ENCODE measurements at regions not wholly inside any gene's neighbourhood (a gene's known extent, or its start where the extent isn't known, plus 50 kb on each side); places are given as distances from the start of the nearest gene placed in this dataset.
"Not testable (repeated sequence)": the region's sequence is repeated elsewhere in the genome, so short reads cannot be mapped to it uniquely, and the experiment has no call there.

DNA sequence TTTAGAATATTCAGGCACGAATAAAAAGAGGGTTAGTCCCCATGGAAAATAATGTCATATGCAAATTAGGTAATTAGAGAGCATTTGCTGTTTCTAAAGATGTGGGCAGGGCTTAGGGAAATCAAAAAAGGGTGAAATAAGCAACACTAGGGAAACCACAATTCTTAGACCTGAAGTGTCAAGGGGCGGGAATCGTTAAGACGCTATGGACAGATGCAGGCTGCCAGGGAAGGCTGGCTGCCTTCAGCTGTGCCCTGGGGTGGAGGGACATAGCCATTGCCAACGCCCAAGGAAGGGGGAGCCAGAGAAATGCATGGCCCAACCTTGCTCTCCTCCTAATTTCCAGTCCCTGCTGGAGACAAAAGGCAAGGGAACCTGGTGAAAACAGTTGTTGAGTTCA, 141.7 kb upstream of the PROK2 start:
- peaks cover 12% of the 10 kb centered on the region for H3K4me1 ChIP-seq (ENCODE audit: control insufficient read depth, insufficient read depth, low read length)
- H3K4me3 ChIP-seq (ENCODE audit: low read depth, low read length), result no peak overlapping the region
- H3K9ac ChIP-seq (ENCODE audit: low read depth, low read length), result no peak overlapping the region
- H3K9me3 ChIP-seq (ENCODE audit: control insufficient read depth, insufficient read depth, low read length), result no peaks in the 10 kb centered on the region
- H3K36me3 ChIP-seq (ENCODE audit: control insufficient read depth, insufficient read depth, low read length), result no peaks in the 10 kb centered on the region
- H3K27me3 ChIP-seq (ENCODE audit: control insufficient read depth, insufficient read depth, low read length), result no peaks in the 10 kb centered on the region

- H3K9ac ChIP-seq (ENCODE audit: low read depth, low read length), result no peak overlapping the region
- peaks cover 12% of the 10 kb centered on the region for H3K4me1 ChIP-seq (ENCODE audit: control insufficient read depth, insufficient read depth, low read length)
- H3K27me3 ChIP-seq (ENCODE audit: control insufficient read depth, insufficient read depth, low read length), result no peaks in the 10 kb centered on the region
- no peaks in the 10 kb centered on the region for H3K9me3 ChIP-seq (ENCODE audit: control insufficient read depth, insufficient read depth, low read length)
- H3K36me3 ChIP-seq (ENCODE audit: control insufficient read depth, insufficient read depth, low read length), result no peaks in the 10 kb centered on the region
- H3K4me3 ChIP-seq (ENCODE audit: low read depth, low read length), result no peak overlapping the region
Observed at GRCh38 chr3:71926262-71926600, 141.3 kb upstream of the PROK2 start.

DNA sequence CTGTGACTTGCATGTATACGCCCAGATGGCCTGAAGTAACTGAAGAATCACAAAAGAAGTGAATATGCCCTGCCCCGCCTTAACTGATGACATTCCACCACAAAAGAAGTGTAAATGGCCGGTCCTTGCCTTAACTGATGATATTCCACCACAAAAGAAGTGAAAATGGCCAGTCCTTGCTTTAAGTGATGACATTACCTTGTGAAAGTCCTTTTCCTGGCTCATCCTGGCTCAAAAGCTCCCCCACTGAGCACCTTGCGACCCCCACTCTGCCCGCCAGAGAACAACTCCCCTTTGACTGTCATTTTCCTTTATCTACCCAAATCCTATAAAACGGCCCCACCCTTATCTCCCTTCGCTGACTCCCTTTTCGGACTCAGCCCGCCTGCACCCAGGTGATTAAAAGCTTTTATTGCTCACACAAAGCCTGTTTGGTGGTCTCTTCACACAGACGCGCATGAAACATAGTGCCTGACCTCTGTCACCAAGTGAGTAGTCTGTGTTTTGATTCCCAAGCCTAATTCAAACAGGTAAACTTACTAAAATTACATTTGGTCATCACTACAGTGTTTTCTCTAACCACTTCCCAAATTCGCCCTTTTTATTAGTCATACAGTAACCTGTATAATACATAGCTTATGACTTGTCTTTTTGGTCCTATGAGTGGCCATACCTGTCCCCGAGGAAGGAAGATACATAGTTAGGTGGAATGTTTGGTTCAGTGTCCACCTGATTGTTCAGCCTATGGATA, 140.7 kb upstream of the PROK2 start:
- H3K9me3 ChIP-seq (ENCODE audit: control insufficient read depth, insufficient read depth, low read length); H3K27me3 ChIP-seq (ENCODE audit: control insufficient read depth, insufficient read depth, low read length); H3K36me3 ChIP-seq (ENCODE audit: control insufficient read depth, insufficient read depth, low read length); H3K4me3 ChIP-seq (ENCODE audit: low read depth, low read length); H3K9ac ChIP-seq (ENCODE audit: low read depth, low read length): not testable (repeated sequence)
- H3K4me1 ChIP-seq (ENCODE audit: control insufficient read depth, insufficient read depth, low read length), result peaks cover 12% of the 10 kb centered on the region

DNA sequence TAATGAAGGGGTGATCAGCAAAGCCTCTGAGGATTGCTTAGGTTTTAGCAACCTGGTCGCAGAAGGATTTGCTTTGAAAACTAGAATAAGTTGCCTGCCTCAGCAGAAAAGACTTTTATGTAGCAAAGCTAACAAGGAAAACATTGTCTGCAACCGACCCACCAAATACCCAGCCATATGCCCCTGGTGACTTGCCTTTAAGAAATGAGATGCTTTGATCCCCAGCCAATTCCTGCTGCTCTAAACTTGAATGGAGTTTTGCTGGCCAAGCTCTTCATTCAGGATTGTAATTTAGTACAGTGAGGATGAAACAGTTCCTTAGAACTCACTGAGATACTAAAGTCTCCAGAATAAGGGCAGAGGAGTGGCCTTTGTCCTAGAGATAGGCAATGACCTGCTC, 139.8 kb upstream of the PROK2 start:
- H3K9me3 ChIP-seq (ENCODE audit: control insufficient read depth, insufficient read depth, low read length), result no peaks in the 10 kb centered on the region
- H3K9ac ChIP-seq (ENCODE audit: low read depth, low read length), result no peak overlapping the region
- H3K36me3 ChIP-seq (ENCODE audit: control insufficient read depth, insufficient read depth, low read length), result no peaks in the 10 kb centered on the region
- H3K4me1 ChIP-seq (ENCODE audit: control insufficient read depth, insufficient read depth, low read length), result peaks cover 12% of the 10 kb centered on the region
- no peaks in the 10 kb centered on the region for H3K27me3 ChIP-seq (ENCODE audit: control insufficient read depth, insufficient read depth, low read length)
- H3K4me3 ChIP-seq (ENCODE audit: low read depth, low read length), result no peak overlapping the region

DNA sequence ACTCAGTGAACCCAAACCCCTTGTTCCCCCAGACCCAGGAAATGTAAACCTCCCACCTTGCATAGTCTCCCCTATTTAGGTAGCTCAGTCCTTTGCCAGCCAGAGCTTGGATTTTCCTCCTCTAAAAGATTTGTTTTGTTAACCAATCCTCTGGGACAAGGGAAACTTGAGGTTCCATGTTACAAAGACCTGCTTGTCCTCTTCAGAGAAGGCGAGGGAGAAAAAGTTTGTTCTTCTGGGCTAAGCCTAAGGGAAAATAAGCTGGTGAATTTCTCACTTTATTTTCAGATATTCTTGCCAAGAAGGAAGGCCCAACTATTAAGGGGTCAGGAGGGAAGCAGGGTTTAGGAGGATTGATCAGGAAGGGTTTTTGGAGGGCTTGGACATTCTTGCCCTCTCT, 136.1 kb upstream of the PROK2 start:
- Histone ChIP-seq H3K4me1 (ENCODE audit: control insufficient read depth, insufficient read depth, low read length) (peaks cover 5% of the 10 kb centered on the region), H3K27me3 (ENCODE audit: control insufficient read depth, insufficient read depth, low read length) (no peaks in the 10 kb centered on the region), H3K4me3 (ENCODE audit: low read depth, low read length) (no peak overlapping the region), H3K9me3 (ENCODE audit: control insufficient read depth, insufficient read depth, low read length) (no peaks in the 10 kb centered on the region), H3K36me3 (ENCODE audit: control insufficient read depth, insufficient read depth, low read length) (no peaks in the 10 kb centered on the region), H3K9ac (ENCODE audit: low read depth, low read length) (no peak overlapping the region)

DNA sequence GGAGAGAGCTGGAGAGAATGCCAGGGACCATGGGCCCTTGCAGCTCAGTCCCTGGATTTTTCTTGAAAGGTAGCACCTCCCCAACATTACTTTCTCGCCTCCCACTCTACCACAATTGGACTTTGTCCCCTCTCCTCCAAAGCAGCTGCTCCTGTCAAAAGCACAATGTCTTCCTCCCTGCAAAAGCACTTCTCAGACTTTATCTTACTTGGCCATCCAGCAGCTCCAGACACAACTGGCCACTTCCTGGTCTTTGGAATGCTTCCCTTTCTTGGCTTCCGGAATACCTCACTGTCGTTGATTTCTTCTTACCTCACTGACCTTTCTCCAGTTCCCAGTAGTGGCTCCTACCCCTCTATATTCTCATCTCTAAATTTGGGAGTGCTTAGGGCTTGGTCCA, 134.6 kb upstream of the PROK2 start:
- Histone ChIP-seq H3K36me3 (ENCODE audit: control insufficient read depth, insufficient read depth, low read length) (no peaks in the 10 kb centered on the region), H3K9ac (ENCODE audit: low read depth, low read length) (no peak overlapping the region), H3K4me1 (ENCODE audit: control insufficient read depth, insufficient read depth, low read length) (no peaks in the 10 kb centered on the region), H3K4me3 (ENCODE audit: low read depth, low read length) (no peak overlapping the region), H3K9me3 (ENCODE audit: control insufficient read depth, insufficient read depth, low read length) (no peaks in the 10 kb centered on the region), H3K27me3 (ENCODE audit: control insufficient read depth, insufficient read depth, low read length) (no peaks in the 10 kb centered on the region)

DNA sequence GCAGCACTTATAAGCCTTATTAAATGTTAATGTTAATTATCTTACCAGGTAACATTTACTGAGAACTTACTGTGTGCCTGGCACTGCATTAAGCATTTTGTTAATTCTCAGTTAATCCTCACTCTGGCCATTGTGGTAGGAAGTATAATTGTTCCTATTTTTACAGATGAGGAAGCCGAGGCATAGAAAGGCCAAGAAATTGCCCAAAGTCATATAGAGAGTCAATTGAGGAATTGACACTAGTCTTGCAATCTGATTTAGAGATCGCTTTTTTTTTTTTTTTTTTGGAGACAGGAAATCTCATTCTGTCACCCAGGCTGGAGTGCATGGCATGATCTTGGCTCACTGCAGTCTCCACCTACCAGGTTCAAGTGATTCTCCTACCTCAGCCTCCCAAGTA, 132.6 kb upstream of the PROK2 start:
- Histone ChIP-seq H3K27me3 (ENCODE audit: control insufficient read depth, insufficient read depth, low read length) (no peaks in the 10 kb centered on the region), H3K36me3 (ENCODE audit: control insufficient read depth, insufficient read depth, low read length) (no peaks in the 10 kb centered on the region), H3K4me3 (ENCODE audit: low read depth, low read length) (no peak overlapping the region), H3K9me3 (ENCODE audit: control insufficient read depth, insufficient read depth, low read length) (no peaks in the 10 kb centered on the region), H3K9ac (ENCODE audit: low read depth, low read length) (no peak overlapping the region), H3K4me1 (ENCODE audit: control insufficient read depth, insufficient read depth, low read length) (no peaks in the 10 kb centered on the region)

DNA sequence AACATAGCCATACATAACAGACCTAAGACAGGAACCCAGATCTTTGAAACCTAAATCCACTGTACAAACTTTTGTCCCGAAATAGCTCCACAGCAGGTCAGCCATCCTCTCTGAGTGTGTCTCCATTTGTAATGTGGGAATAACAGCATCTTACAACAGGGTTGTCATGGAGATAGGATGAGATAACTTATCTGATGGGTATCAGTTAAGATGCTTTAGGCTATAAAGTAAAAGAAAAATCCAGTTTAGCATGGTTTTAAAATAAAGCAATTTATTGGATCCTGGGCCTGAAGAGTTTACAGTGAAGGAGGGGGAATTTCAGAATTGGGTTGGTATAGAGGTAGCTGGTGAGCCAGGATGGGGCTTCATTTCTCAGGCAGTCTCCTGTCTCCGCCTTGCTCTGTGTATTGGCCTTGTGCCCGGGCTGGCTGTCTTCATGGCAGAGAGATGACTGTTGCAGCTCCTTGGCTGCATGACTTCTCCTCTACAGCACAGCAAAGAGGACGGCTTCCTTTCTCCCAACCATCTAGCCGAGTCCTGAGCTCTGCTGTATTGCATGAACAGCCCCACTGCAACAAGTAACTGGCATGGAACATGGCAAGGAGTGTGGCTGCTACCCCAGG, 131.9 kb upstream of the PROK2 start:
- Histone ChIP-seq H3K36me3 (ENCODE audit: control insufficient read depth, insufficient read depth, low read length) (no peaks in the 10 kb centered on the region), H3K9ac (ENCODE audit: low read depth, low read length) (no peak overlapping the region), H3K27me3 (ENCODE audit: control insufficient read depth, insufficient read depth, low read length) (no peaks in the 10 kb centered on the region), H3K9me3 (ENCODE audit: control insufficient read depth, insufficient read depth, low read length) (no peaks in the 10 kb centered on the region), H3K4me1 (ENCODE audit: control insufficient read depth, insufficient read depth, low read length) (no peaks in the 10 kb centered on the region), H3K4me3 (ENCODE audit: low read depth, low read length) (no peak overlapping the region)

DNA sequence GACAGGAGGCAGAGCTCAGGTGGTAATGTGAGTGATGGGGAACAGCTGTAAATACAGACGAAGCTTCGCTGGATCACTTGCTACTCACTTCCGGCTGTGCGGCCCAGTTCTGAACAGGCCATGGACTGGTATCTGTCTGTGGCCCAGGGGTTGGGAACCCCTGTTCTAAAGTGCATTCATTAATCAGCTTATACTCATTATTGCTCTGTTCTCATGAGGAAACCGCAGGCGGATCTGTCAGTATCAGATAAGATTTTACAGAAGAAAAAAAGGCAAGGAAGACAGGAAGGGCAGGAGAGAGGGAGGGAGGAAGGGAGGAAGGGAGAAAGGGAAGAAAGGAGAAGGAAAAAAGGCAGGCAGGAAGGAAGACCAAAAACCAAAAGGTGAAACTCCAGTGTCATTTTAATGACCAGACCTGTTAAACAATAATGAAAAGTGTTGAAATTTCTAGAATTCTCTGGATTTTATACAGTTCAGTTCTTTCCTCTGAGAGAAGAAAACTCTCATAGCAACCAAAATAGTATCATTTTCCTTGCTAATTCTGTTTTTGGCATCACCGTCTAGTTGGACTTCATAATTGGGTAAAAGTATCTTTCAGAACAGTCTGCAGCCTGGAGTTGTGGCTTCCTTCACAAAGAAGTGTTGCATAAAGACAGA, 128.0 kb upstream of the PROK2 start:
- Histone ChIP-seq H3K4me1 (ENCODE audit: control insufficient read depth, insufficient read depth, low read length) (peaks cover 2% of the 10 kb centered on the region), H3K36me3 (ENCODE audit: control insufficient read depth, insufficient read depth, low read length) (no peaks in the 10 kb centered on the region), H3K9ac (ENCODE audit: low read depth, low read length) (no peak overlapping the region), H3K27me3 (ENCODE audit: control insufficient read depth, insufficient read depth, low read length) (no peaks in the 10 kb centered on the region), H3K9me3 (ENCODE audit: control insufficient read depth, insufficient read depth, low read length) (no peaks in the 10 kb centered on the region), H3K4me3 (ENCODE audit: low read depth, low read length) (no peak overlapping the region)

- Histone ChIP-seq H3K9me3 (ENCODE audit: control insufficient read depth, insufficient read depth, low read length) (no peaks in the 10 kb centered on the region), H3K36me3 (ENCODE audit: control insufficient read depth, insufficient read depth, low read length) (no peaks in the 10 kb centered on the region), H3K9ac (ENCODE audit: low read depth, low read length) (no peak overlapping the region), H3K4me3 (ENCODE audit: low read depth, low read length) (no peak overlapping the region), H3K4me1 (ENCODE audit: control insufficient read depth, insufficient read depth, low read length) (peaks cover 2% of the 10 kb centered on the region), H3K27me3 (ENCODE audit: control insufficient read depth, insufficient read depth, low read length) (no peaks in the 10 kb centered on the region)
Observed at GRCh38 chr3:71910108-71910507, 125.2 kb upstream of the PROK2 start.

GRCh38 chr3:71907996-71908395, 123.0 kb upstream of the PROK2 start:
- no peak overlapping the region for H3K9ac ChIP-seq (ENCODE audit: low read depth, low read length)
- H3K9me3 ChIP-seq (ENCODE audit: control insufficient read depth, insufficient read depth, low read length), result no peaks in the 10 kb centered on the region
- H3K4me3 ChIP-seq (ENCODE audit: low read depth, low read length), result no peak overlapping the region
- no peaks in the 10 kb centered on the region for H3K27me3 ChIP-seq (ENCODE audit: control insufficient read depth, insufficient read depth, low read length)
- peaks cover 2% of the 10 kb centered on the region for H3K4me1 ChIP-seq (ENCODE audit: control insufficient read depth, insufficient read depth, low read length)
- no peaks in the 10 kb centered on the region for H3K36me3 ChIP-seq (ENCODE audit: control insufficient read depth, insufficient read depth, low read length)

DNA sequence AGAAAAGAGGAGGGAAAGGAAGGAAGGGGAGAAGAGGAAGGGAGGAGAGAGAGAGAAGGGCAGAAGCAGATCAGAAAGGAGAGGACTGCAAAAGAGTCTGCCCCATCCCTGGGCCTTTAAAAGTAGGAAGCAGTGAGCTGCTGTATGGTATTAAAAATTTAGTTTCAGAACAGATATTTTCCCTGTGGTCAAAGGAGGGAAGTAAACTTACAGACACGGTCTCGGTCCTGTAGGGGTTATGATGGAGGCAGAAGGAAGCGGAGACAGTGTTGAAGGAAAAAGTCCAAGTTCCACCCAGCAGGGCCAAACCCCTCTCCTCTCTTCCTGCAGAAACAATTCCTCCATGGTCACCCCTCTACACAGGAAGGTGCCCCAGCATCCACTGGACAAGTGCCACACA, 122.0 kb upstream of the PROK2 start:
- Histone ChIP-seq H3K9me3 (ENCODE audit: control insufficient read depth, insufficient read depth, low read length) (no peaks in the 10 kb centered on the region), H3K4me3 (ENCODE audit: low read depth, low read length) (no peak overlapping the region), H3K4me1 (ENCODE audit: control insufficient read depth, insufficient read depth, low read length) (peaks cover 2% of the 10 kb centered on the region), H3K9ac (ENCODE audit: low read depth, low read length) (no peak overlapping the region), H3K36me3 (ENCODE audit: control insufficient read depth, insufficient read depth, low read length) (no peaks in the 10 kb centered on the region), H3K27me3 (ENCODE audit: control insufficient read depth, insufficient read depth, low read length) (no peaks in the 10 kb centered on the region)
